Aorta (tissue), 5 donors: ENCODE measurements at regions not wholly inside any gene's neighbourhood (a gene's known extent, or its start where the extent isn't known, plus 50 kb on each side); places are given as distances from the start of the nearest gene placed in this dataset.

Experiments
- ATAC-seq: fragments of 200-7000 bp; cut with Tn5 transposase; one replicate; pipeline ENCODE4 v1.9.1; 2022; ENCODE audit warnings: moderate library complexity; ENCODE audit not compliant: low FRiP score
- DNase-seq, 2 donors: peaks; one replicate each; pipeline ENCODE4 v3.0.0-alpha.2; 2020
- H3K27ac ChIP-seq, 2 donors: one replicate each; pipeline ENCODE4 v1.5.1; 2013; ENCODE audit warnings: low read length in 2 of 2, mild to moderate bottlenecking in 2 of 2, moderate library complexity in 2 of 2, control low read depth in 1 of 2, inconsistent platforms in 1 of 2, low read depth in 1 of 2
- H3K27me3 ChIP-seq, 2 donors: one replicate each; pipeline ENCODE4 v1.6.1; 2013; ENCODE audit warnings: control low read depth in 1 of 2, low read length in 1 of 2, mild to moderate bottlenecking in 1 of 2, moderate library complexity in 1 of 2; ENCODE audit not compliant: insufficient read depth in 2 of 2, control insufficient read depth in 1 of 2
- H3K36me3 ChIP-seq, 2 donors: one replicate each; pipeline ENCODE4 v1.6.1; 2013; ENCODE audit warnings: control low read depth in 1 of 2, low read length in 1 of 2, mild to moderate bottlenecking in 1 of 2; ENCODE audit not compliant: insufficient read depth in 2 of 2, control insufficient read depth in 1 of 2
- H3K4me1 ChIP-seq, 2 donors: one replicate each; pipeline ENCODE4 v1.6.1; 2013; ENCODE audit warnings: low read length in 2 of 2, control low read depth in 1 of 2, mild to moderate bottlenecking in 1 of 2, moderate library complexity in 1 of 2; ENCODE audit not compliant: insufficient read depth in 2 of 2, control insufficient read depth in 1 of 2
- H3K4me3 ChIP-seq, 2 donors: one replicate each; pipeline ENCODE4 v1.5.1; 2013; ENCODE audit warnings: low read length in 2 of 2, control low read depth in 1 of 2, mild to moderate bottlenecking in 1 of 2
- H3K9me3 ChIP-seq: one replicate; pipeline ENCODE4 v1.6.1; 2013; ENCODE audit warnings: mild to moderate bottlenecking, low read length; ENCODE audit not compliant: control insufficient read depth
- WGBS, 2 donors: extraction: QIAGEN DNeasy Blood & Tissue Kit; methylation state at CpG; one replicate each; pipeline ENCODE4 v1.1.7; 2013; 5-methylcytosine and 5-hydroxymethylcytosine counted together
- intact Hi-C, 2 donors: fragments of 100-400 bp; cut with DNase I; formaldehyde crosslinking; loops; one replicate each; pipeline versions ENCODE4 v1.14.2 to v1.15.0; 2022
- donor health status: healthy with polysubstance abuse.
- donor health status: Bipolar disorder and iron deficiency.
- donor health status: DM: no; HTN: no; CAD: no.
- donor health status: DM: no; HTN: no; CAD: no.
- donor health status: DM: yes; HTN: yes; CAD: no.

DNA sequence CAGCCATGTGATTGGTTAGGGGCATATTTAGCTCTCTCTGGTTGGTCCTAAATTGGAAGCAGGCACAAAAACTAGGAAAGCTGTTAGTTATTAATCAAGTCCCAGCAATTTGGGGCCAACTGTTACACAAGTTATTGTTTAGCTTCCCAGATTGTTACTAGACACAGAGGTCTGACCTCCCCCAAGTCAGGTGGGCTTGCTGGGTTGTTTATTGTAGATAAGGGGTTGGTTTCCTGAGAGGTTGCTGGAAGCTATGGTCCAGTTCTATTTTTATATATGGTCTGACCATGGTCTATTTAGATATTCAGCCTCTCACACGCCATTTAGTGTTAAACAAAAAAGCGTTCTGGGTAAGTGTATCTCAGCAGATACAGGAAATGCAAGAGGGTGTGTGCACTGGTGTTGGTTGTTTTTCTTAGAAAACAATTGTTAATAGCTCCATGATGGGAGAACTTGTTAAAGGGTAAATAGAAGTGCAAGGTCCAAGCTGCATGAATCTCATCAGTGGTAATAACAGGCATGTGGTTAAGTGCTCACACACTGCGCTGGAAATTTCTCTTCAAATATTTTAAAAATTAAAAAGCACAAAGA is 150.0 kb downstream of the RAP2A start:
- DNase-seq (no peak), ATAC-seq (no peak)
- no peaks in the 10 kb centered on the region for H3K4me1 ChIP-seq
- H3K27ac ChIP-seq: no peak overlapping the region
- no peaks in the 10 kb centered on the region for H3K27me3 ChIP-seq
- H3K4me3 ChIP-seq: no peak overlapping the region
- H3K36me3 ChIP-seq: no peaks in the 10 kb centered on the region
- H3K9me3 ChIP-seq: peaks cover 2% of the 10 kb centered on the region
- intact Hi-C loops: no loop called here
- 62 to 71% methylated on average over 3 of the region's 3 CpGs for WGBS, 2 donors

DNA sequence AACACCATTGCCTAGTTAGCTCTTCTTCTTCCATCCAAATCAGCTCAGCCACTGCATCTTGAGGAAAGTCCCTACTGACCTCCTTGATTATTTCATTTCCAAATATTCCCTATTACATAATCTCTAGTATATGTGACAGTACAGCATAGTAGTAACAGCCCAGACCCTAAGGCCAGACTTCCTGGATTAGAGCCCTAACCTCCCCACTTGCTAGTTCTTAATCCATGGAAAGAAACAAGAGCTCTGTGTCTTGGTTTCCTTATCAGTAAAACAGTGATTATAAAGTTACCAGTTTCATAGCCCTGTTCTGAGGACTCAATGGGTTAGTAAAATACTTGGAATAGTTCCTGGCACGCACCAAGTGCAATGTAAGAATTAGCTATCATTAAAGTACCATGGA is 153.0 kb downstream of the RAP2A start:
- ATAC-seq (no peak), DNase-seq (no peak)
- Histone ChIP-seq H3K36me3 (no peaks in the 10 kb centered on the region), H3K4me3 (no peak overlapping the region), H3K27me3 (no peaks in the 10 kb centered on the region), H3K27ac (no peak overlapping the region), H3K9me3 (peaks cover 2% of the 10 kb centered on the region), H3K4me1 (no peaks in the 10 kb centered on the region)
- WGBS, 2 donors: 47 to 51% methylated on average over 1 of the region's 1 CpG
- intact Hi-C loops: no loop called here

DNA sequence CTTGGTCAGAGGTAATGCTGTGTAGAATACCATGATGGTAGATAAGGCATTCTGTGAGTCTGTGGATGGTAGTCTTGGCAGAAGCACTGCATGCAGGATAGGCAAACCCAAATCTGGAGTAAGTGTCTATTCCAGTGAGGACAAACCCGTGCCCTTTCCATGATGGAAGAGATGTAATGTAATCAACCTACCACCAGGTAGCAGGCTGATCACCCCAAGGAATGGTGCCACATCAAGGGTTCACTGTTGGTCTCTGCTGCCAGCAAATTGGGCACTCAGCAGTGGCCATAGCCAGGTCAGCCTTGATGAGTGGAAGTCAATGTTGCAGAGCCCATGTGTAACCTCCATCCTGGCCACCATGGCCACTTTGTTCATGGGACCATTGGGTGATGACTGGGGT is 155.0 kb downstream of the RAP2A start:
- no peak overlapping the region for H3K4me3 ChIP-seq
- WGBS, 2 donors: 57 to 84% methylated on average over 1 of the region's 1 CpG
- H3K9me3 ChIP-seq: no peaks in the 10 kb centered on the region
- no peaks in the 10 kb centered on the region for H3K36me3 ChIP-seq
- DNase-seq (no peak), ATAC-seq (no peak)
- no peak overlapping the region for H3K27ac ChIP-seq
- intact Hi-C loops: no loop called here
- no peaks in the 10 kb centered on the region for H3K27me3 ChIP-seq
- no peaks in the 10 kb centered on the region for H3K4me1 ChIP-seq

DNA sequence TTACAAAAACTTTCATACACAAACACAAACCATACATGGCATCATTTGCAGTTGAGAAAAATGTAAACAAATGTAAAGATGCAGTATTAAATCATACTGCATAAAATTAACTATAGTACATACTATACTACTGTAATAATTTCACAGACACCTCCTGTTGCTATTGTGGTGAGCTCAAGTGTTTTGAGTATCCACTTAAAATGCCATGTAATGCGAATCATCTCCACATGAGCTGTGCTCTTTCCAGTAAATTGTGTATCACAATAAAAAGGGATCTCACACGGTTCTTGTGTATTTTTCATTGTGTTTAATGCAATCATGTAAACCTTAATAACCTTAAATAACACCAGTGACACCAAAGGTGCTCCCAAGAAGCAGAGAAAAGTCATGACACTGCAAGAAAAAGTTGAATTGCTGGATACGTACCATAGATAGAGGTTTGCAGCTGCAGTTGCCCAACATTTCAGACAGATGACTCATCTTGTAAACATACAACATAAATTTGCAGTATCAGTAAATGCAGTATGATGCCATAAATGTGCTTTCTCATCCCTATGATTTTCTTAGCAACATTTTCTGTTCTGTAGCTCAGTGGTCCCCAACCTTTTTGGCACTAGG is 166.6 kb downstream of the RAP2A start:
- Histone ChIP-seq H3K36me3 (no peaks in the 10 kb centered on the region), H3K4me3 (no peak overlapping the region), H3K9me3 (no peaks in the 10 kb centered on the region), H3K27me3 (no peaks in the 10 kb centered on the region), H3K4me1 (no peaks in the 10 kb centered on the region), H3K27ac (no peak overlapping the region)
- intact Hi-C loops: no loop called here
- DNase-seq: no peak
- no peak for ATAC-seq
- WGBS, 2 donors: 57 to 71% methylated on average over 3 of the region's 3 CpGs

DNA sequence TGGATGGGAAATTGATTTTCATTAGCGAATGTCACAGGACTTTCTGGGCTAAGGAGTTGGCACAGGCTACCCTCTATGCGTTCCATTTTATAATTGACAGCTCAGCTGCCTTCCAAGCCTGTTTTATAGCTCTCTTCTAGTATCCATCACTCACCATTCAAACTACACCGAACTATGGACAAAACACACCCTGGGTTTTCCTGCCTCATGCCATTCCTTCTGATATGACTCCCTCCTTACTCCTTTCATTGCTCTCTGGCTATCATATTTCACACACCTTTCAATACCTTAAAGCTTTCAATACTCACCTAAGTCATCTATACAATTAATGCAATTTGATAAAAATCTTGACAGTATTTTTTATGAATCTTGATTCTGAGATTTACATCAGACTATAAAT is 181.3 kb downstream of the RAP2A start:
- ATAC-seq (no peak), DNase-seq (no peak)
- WGBS, 2 donors: 32 to 34% methylated on average over 3 of the region's 3 CpGs
- Histone ChIP-seq H3K27ac (no peak overlapping the region), H3K9me3 (no peaks in the 10 kb centered on the region), H3K4me3 (no peak overlapping the region), H3K27me3 (no peaks in the 10 kb centered on the region), H3K4me1 (no peaks in the 10 kb centered on the region), H3K36me3 (no peaks in the 10 kb centered on the region)
- intact Hi-C loops: no loop called here

DNA sequence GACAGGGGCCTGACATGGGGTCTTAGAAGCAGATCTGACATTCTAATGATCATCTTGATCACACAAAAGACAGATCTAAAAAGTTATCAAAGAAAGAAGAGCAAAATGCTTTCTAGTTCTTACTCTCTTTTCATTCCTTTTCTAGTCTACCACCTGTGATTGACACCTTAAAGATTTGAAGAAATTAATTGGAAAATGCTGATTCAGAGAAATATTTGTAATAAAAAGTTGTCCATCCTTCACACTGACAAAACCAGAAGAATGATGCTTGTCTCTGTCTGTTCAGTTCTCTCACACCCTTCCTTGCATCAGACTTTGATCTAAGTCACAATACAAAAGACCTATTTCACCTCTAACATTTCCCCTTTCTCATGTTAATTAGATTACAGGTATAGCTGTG is 182.4 kb downstream of the RAP2A start:
- Histone ChIP-seq H3K4me3 (no peak overlapping the region), H3K4me1 (no peaks in the 10 kb centered on the region), H3K36me3 (no peaks in the 10 kb centered on the region), H3K9me3 (no peaks in the 10 kb centered on the region), H3K27ac (no peak overlapping the region), H3K27me3 (no peaks in the 10 kb centered on the region)
- ATAC-seq (no peak), DNase-seq (no peak)
- intact Hi-C loops: no loop called here

DNA sequence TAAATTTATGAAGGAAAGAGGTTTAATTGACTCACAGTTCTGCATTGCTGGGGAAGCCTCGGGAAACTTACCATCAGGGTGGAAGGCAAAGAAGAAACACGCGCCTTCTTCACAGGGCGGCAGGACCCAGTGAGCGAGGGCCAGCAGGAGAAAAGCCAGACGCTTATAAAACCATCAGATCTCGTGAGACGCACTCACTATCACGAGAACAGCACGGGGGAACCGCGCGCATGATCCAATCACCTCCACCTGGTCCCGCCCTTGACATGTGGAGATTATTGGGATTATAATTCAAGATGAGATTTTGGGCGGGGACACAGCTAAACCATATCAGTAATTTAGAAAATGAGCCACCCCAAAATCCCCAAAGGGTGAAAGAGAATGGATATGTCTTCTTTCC is 187.1 kb downstream of the RAP2A start:
- no peak for DNase-seq
- intact Hi-C loops: no loop called here
- H3K27me3 ChIP-seq: no peaks in the 10 kb centered on the region
- H3K4me3 ChIP-seq: no peak overlapping the region
- no peak overlapping the region for H3K27ac ChIP-seq
- 93 to 94% methylated on average over 15 of the region's 15 CpGs for WGBS, 2 donors
- no peak for ATAC-seq
- no peaks in the 10 kb centered on the region for H3K9me3 ChIP-seq
- no peaks in the 10 kb centered on the region for H3K36me3 ChIP-seq
- no peaks in the 10 kb centered on the region for H3K4me1 ChIP-seq

DNA sequence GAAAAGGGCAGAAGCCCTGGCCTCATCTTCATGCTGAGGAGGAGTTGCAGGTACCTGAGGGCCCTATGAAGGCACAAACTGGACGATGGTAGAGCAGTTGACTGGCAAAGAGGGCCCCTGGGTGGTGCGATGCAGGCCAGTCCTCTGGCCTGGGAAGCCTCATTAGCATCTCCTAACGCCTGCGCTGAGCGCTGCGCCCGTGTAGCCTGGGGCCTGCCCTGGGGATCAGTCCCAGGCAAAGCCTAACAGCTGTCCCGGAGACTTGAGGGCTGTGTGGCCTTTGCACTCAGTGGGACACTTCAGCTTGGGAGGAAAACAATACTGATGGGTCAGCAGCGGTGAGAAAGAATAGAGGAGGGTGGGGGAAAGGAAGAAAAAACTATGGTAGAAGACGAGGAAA is 187.7 kb downstream of the RAP2A start:
- no peaks in the 10 kb centered on the region for H3K27me3 ChIP-seq
- WGBS, 2 donors: 66 to 68% methylated on average over 10 of the region's 10 CpGs
- intact Hi-C loops: no loop called here

DNA sequence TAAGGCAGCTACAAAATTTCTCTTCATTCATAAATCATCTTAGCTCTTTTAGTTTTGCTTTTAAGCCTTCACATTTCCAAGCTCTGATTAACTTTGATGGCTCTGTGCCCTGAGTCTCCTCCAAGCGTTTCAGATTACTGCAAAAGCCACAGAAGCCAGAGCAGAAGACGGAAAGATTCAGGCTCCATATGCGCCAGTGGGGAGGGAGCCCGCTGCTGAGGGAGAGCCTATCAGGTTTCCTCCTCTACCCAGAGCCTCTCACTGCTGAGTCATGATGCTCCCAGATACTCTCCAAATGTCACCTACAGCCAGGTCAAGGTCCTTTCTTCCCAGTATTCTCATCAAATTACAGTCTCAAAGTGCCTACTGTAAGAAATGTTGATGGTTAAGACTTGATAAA is 193.6 kb downstream of the RAP2A start:
- Histone ChIP-seq H3K4me1 (no peaks in the 10 kb centered on the region), H3K36me3 (no peaks in the 10 kb centered on the region), H3K27ac (no peak overlapping the region), H3K9me3 (peaks cover 4% of the 10 kb centered on the region), H3K4me3 (no peak overlapping the region), H3K27me3 (no peaks in the 10 kb centered on the region)
- DNase-seq (peak in 1 of 2 donors; percentile 83), ATAC-seq (peak; percentile 68)
- intact Hi-C loops: no loop called here
- WGBS, 2 donors: 4 to 11% methylated on average over 4 of the region's 4 CpGs

More for the DNA sequence above, 187.7 kb downstream of the RAP2A start:
- Histone ChIP-seq H3K36me3 (no peaks in the 10 kb centered on the region), H3K9me3 (no peaks in the 10 kb centered on the region), H3K4me3 (no peak overlapping the region), H3K4me1 (no peaks in the 10 kb centered on the region), H3K27ac (no peak overlapping the region)
- no peak for ATAC-seq
- no peak for DNase-seq
